Right lobe of liver (tissue), 6 donors: ENCODE measurements at regions not wholly inside any gene's neighbourhood (a gene's known extent, or its start where the extent isn't known, plus 50 kb on each side); places are given as distances from the start of the nearest gene placed in this dataset.

Experiments used
- ATAC-seq, 4 donors: fragments of 200-7000 bp; cut with Tn5 transposase; one replicate each; pipeline ENCODE4 v1.9.1; 2020; ENCODE audit warnings: mild to moderate bottlenecking in 4 of 4, moderate library complexity in 4 of 4
- DNase-seq, 3 donors: peaks; one replicate each; pipeline ENCODE4 v3.0.0-alpha.2; 2020
- H3K27ac ChIP-seq, 3 donors: fragments of 200-600 bp; one replicate each; pipeline ENCODE4 v1.8.0; 2022
- H3K27me3 ChIP-seq, 2 donors: fragments of 200-600 bp; one replicate each; pipeline ENCODE4 v1.8.0; 2022
- H3K36me3 ChIP-seq, 4 donors: fragments of 200-600 bp; sonication (generic) in 1 of 4; one replicate each; pipeline versions ENCODE4 v1.5.1 to v1.8.0; 2017 to 2022; ENCODE audit warnings: control low read depth in 1 of 4
- H3K4me1 ChIP-seq, 4 donors: fragments of 200-600 bp; sonication (generic) in 1 of 4; one replicate each; pipeline versions ENCODE4 v1.5.1 to v1.8.0; 2017 to 2022; ENCODE audit warnings: control low read depth in 1 of 4
- H3K4me3 ChIP-seq, 3 donors: fragments of 200-600 bp; one replicate each; pipeline ENCODE4 v1.8.0; 2022
- H3K9me3 ChIP-seq, 4 donors: fragments of 200-600 bp; sonication (generic) in 1 of 4; one replicate each; pipeline versions ENCODE4 v1.5.1 to v1.8.0; 2017 to 2022; ENCODE audit warnings: control low read depth in 1 of 4
- POLR2A ChIP-seq: fragments of 450-650 bp; IDR thresholded peaks from one replicate; pipeline ENCODE4 v1.6.1; 2017; ENCODE audit warnings: antibody characterized with exemption, mild to moderate bottlenecking
- WGBS: methylation state at CpG from one replicate; pipeline ENCODE4 v1.1.6; 2018; ENCODE audit warnings: low coverage, low lambda C conversion rate; ENCODE audit not compliant: insufficient coverage; ENCODE audit errors: missing lambda C conversion rate; 5-methylcytosine and 5-hydroxymethylcytosine counted together
- intact Hi-C, 2 donors: fragments of 100-400 bp; cut with DNase I; formaldehyde crosslinking; loops; one replicate each; pipeline versions ENCODE4 v1.11.2 to v1.14.1; 2022
- TF ChIP-seq, protein P1 (sequence below), 4 donors: fragments of 200-600 bp in 3 of 4; fragments of 450-650 bp in 1 of 4; IDR thresholded peaks; one replicate each; pipeline versions ENCODE4 v1.5.1 to v1.8.0; 2016 to 2022; ENCODE audit warnings: antibody characterized with exemption in 4 of 4, mild to moderate bottlenecking in 2 of 4
- donor health status: DM: no; HTN: yes; CAD: no.
- donor health status: DM: no; HTN: no; CAD: no.
- donor health status: DM: no; HTN: no; CAD: no.
- donor health status: DM: no; HTN: yes; CAD: no.
- donor health status: DM: no; HTN: yes; CAD: no.

DNA sequence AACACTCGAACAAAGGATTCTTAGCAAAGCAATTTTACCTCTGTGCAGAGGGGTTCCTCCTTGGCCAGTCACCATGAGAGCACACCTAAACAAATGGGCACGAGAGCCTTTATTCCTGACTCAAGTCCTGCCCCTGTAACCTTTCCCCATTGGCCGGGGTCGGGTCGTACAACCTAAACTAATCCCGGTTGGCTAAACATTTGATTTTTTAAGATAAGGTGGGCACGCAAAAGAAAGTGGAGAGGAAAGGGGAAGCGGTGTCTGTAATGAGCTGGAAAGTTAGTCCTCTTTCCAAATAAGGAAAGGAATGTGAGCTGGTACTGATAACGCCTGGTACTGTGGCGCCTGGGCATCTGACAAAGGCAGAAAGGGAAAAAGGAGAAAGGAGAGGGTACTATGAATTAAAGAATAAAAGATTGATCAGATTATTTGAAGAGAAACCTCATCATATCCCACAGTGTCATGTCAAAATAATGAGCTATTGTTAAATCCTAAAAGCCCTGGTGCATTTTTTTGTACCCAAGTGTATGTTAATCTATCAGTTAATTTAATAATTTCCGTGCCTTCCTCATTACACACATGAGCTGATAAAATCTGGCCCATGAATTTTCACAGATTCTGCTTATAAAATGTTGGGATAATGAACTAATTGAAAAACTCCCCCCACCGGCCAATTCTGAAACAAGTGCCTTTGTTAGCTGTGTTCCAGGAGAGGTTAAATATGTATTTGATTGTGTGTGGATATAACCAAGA, 335.7 kb downstream of the RFC3 start:
- 27% methylated on average over 11 of the region's 12 CpGs for WGBS
- Histone ChIP-seq H3K27ac (no peak overlapping the region), H3K9me3 (no peaks in the 10 kb centered on the region), H3K36me3 (no peaks in the 10 kb centered on the region), H3K4me3 (no peak overlapping the region), H3K4me1 (no peaks in the 10 kb centered on the region), H3K27me3 (no peaks in the 10 kb centered on the region)
- ATAC-seq (no peak), DNase-seq (no peak)
- intact Hi-C loops = no loop called here
- TF ChIP-seq POLR2A = no peak
- TF ChIP-seq, protein P1, sequence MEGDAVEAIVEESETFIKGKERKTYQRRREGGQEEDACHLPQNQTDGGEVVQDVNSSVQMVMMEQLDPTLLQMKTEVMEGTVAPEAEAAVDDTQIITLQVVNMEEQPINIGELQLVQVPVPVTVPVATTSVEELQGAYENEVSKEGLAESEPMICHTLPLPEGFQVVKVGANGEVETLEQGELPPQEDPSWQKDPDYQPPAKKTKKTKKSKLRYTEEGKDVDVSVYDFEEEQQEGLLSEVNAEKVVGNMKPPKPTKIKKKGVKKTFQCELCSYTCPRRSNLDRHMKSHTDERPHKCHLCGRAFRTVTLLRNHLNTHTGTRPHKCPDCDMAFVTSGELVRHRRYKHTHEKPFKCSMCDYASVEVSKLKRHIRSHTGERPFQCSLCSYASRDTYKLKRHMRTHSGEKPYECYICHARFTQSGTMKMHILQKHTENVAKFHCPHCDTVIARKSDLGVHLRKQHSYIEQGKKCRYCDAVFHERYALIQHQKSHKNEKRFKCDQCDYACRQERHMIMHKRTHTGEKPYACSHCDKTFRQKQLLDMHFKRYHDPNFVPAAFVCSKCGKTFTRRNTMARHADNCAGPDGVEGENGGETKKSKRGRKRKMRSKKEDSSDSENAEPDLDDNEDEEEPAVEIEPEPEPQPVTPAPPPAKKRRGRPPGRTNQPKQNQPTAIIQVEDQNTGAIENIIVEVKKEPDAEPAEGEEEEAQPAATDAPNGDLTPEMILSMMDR (IDR thresholded peaks at IDR 0.05) = no peak

DNA sequence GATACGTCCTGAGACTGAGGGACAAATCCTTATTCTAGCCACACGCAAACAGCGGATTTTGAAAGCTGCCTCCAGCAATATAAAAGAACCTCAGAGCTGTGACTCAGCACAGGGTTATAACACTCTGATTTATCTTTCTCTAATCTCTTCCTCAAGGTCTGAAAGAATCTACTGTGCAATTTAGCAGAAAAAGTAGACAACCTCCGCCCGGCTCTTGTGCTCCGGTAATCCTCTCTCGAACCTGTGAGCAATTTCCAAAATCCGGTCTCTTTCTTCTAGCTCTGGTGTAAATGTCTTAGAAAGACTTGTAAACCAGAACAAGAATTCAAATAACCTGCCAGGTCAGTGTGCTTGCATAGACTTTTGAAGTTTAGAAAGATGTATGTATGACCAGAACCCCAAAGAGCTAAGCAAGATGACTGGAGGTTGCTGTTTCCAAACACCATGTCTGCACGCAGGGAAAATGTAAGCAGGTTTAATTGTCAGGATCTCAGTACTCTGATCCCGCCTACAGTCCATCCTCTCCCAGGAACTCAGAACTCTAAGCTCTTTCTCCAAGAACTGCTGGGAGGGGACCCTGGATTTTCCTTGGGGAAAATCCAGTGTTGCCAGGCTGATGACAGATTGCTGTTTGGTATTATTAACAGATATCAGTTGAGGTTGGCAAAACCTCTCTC, 338.1 kb downstream of the RFC3 start:
- intact Hi-C loops = no loop called here
- Histone ChIP-seq H3K36me3 (no peaks in the 10 kb centered on the region), H3K9me3 (no peaks in the 10 kb centered on the region), H3K27ac (no peak overlapping the region), H3K4me1 (no peaks in the 10 kb centered on the region), H3K27me3 (no peaks in the 10 kb centered on the region), H3K4me3 (no peak overlapping the region)
- 61% methylated on average over 8 of the region's 10 CpGs for WGBS
- ATAC-seq = no peak
- no peak for DNase-seq
- TF ChIP-seq, protein P1 (IDR thresholded peaks at IDR 0.05) = no peak
- TF ChIP-seq POLR2A = no peak

DNA sequence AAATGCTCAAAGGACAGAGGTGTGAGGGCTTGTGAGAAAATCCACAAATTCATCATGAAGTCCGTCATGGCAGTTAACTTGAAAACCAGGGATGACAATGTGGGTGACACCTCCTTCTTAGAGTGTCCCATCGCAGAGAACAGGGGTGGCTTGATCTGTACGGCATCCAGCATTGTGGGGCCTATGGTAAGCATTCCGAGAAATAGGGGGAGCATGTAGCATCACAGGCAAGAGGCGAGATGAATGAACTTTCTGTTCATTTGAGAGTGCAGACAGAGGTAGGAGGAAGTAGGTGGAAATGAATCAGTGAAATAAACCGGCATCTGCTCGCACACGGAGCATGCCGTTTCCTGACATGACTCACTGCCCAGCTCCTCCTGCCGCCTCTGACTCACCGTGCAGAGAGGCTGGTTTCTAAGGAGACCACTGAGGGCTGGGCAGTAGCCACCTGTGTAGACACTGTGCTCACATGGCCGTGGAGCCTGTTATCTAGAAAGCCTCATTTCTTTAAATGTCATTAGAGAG, 339.0 kb downstream of the RFC3 start:
- Histone ChIP-seq H3K4me3 (no peak overlapping the region), H3K36me3 (no peaks in the 10 kb centered on the region), H3K9me3 (no peaks in the 10 kb centered on the region), H3K27me3 (no peaks in the 10 kb centered on the region), H3K4me1 (no peaks in the 10 kb centered on the region), H3K27ac (no peak overlapping the region)
- TF ChIP-seq, protein P1 (IDR thresholded peaks at IDR 0.05) = no peak
- TF ChIP-seq POLR2A = no peak
- ATAC-seq (peak; percentile 43 to 97 (median 83)), DNase-seq (peak in 1 of 3 donors; percentile 47)
- WGBS = 18% methylated on average over 12 of the region's 12 CpGs
- intact Hi-C loops = no loop called here

DNA sequence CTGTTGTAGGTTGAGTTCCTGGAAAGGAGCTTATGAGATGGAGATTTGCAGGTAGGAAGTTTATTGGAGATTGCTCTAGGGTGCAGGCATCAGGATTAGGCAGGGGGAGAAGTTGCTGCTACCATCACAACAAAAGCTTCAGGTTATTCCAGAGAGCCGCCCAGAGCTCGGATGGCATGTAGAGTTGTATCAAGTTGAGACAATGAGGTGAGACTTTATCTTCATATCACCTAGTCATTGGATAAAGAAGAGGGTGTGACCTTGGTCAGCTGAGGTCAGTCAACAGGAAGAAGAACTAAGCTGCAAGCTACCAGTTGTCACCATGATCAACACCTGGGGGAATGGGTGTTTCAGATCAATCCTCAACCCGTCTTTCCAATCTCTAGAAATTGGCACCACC, 342.0 kb downstream of the RFC3 start:
- ATAC-seq (no peak), DNase-seq (no peak)
- Histone ChIP-seq H3K4me1 (no peaks in the 10 kb centered on the region), H3K36me3 (no peaks in the 10 kb centered on the region), H3K9me3 (no peaks in the 10 kb centered on the region), H3K27ac (no peak overlapping the region), H3K4me3 (no peak overlapping the region), H3K27me3 (no peaks in the 10 kb centered on the region)
- intact Hi-C loops = no loop called here
- TF ChIP-seq, protein P1 (IDR thresholded peaks at IDR 0.05) = no peak
- TF ChIP-seq POLR2A = no peak
- WGBS = 71% methylated on average over 2 of the region's 3 CpGs
